NB4 (cell line): ENCODE measurements at regions not wholly inside any gene's neighbourhood (a gene's known extent, or its start where the extent isn't known, plus 50 kb on each side); places are given as distances from the start of the nearest gene placed in this dataset.

Experiments used
- DNase-seq: peaks from one replicate; pipeline ENCODE4 v3.0.0; 2010; ENCODE audit warnings: low read depth
- H3K4me3 ChIP-seq: one replicate; pipeline ENCODE4 v1.5.1; 2011; ENCODE audit warnings: mild to moderate bottlenecking, low read depth, low read length, moderate library complexity
- CTCF ChIP-seq: IDR thresholded peaks from one replicate; pipeline ENCODE4 v1.5.1; 2012; ENCODE audit warnings: low read depth, low read length
- MAX ChIP-seq: IDR thresholded peaks from 2 replicates; pipeline ENCODE4 v1.6.1; 2011; ENCODE audit warnings: low read depth, low read length
- MYC ChIP-seq: IDR thresholded peaks from 2 replicates; pipeline ENCODE4 v1.6.1; 2011; ENCODE audit warnings: low read depth, low read length
- POLR2A ChIP-seq: IDR thresholded peaks from 2 replicates; pipeline ENCODE4 v1.6.1; 2011; ENCODE audit warnings: mild to moderate bottlenecking; ENCODE audit not compliant: insufficient read length; ENCODE audit errors: extremely low read depth

GRCh38 chr10:86598151-86598550, 56.2 kb upstream of the OPN4 start:
- DNase-seq: no peak
- TF ChIP-seq POLR2A (no peak), MAX (no peak), CTCF (no peak), MYC (no peak)
- no peak overlapping the region for H3K4me3 ChIP-seq

DNA sequence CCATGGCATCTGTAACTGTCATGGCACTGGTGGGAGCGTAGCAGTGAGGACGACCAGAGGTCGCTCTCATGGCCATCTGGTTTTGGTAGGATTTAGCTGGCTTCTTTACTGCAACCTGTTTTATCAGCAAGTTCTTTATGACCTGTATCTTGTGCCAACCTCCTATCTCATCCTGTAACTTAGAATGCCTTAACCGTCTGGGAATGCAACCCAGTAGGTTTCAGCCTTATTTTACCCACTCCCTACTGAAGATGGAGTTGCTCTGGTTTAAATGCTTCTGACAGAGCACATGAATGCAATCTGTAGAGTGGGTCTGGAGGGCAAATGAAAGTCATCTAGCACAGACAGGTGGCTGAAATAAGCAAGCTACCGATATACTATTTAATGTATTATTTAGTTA, 55.3 kb upstream of the OPN4 start:
- TF ChIP-seq CTCF: no peak
- TF ChIP-seq MAX: no peak
- no peak for TF ChIP-seq POLR2A
- no peak for TF ChIP-seq MYC
- H3K4me3 ChIP-seq: no peak overlapping the region
- no peak for DNase-seq

DNA sequence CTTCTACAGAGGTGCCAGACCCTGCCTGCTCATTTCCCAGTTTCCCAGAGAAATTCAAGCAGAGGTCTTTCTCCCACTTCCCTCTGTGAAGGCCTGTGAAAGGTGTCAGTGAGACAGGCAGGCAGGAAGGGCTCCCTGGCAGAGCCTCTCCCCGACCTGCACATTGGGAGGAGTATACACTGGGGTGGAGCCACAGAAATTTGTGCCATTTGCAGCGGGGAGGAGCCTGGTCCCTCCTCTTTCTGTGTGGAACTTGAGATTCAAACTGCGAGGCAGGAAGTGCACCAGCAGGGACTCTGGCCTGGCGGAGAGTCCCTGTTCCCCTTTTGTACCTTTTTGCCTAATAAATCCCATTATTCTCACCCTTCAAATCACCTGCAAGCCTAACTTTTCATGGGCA, 54.6 kb upstream of the OPN4 start:
- peak; percentile 92 for DNase-seq
- TF ChIP-seq MYC: no peak
- TF ChIP-seq POLR2A: peak; percentile 27

DNA sequence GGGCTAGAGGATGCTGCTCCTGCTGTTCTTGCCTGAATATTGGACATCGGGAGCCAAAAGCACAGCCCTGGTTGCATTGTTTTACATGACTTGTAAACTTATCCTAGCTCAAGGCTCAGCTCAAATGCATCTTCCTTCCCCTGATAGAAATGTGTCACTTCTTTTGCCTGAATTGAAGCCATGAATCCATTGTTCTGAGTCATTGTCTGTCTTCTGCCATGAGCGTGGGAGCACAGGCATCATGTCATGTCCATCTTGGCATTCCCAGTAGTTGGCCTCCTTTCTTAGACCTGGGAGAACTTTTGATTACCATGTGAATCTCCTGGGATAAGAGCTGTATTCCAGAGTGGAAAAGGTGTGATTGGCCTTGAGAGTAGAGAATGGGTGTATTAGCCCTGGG, 54.1 kb upstream of the OPN4 start:
- no peak for DNase-seq

More for the DNA sequence above, 54.6 kb upstream of the OPN4 start:
- H3K4me3 ChIP-seq: no peak overlapping the region

GRCh38 chr10:86601956-86602602, 52.3 kb upstream of the OPN4 start:
- DNase-seq: peak; percentile 88
- no peak overlapping the region for H3K4me3 ChIP-seq
- TF ChIP-seq MAX (no peak), CTCF (no peak), POLR2A (no peak), MYC (no peak)

More for the DNA sequence above, 54.1 kb upstream of the OPN4 start:
- no peak overlapping the region for H3K4me3 ChIP-seq
- TF ChIP-seq CTCF (no peak), MYC (no peak), POLR2A (no peak)

DNA sequence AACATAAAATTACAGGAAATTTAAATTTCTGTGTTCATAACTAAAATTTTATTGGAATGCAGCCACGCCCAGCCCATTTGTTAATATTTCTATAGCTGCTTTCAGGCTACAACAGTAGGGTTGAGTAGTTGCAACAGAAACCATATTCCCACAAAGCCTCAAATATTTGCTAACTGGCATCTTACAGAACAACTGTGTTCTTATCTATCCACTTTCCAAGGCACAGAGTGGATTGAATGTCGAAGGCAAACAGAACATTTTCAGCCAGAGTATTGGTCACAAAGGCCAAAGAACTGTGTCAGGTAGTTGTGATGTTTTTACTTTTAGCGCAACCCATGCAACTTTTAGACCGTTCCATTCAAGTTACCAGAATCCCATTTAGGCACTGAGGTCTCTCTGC, 51.1 kb upstream of the OPN4 start:
- peak; percentile 30 for DNase-seq
- TF ChIP-seq MAX (no peak), CTCF (no peak)
- no peak overlapping the region for H3K4me3 ChIP-seq
